HepG2 (cell line): ENCODE measurements at regions not wholly inside any gene's neighbourhood (a gene's known extent, or its start where the extent isn't known, plus 50 kb on each side); places are given as distances from the start of the nearest gene placed in this dataset.

Source experiments
- ATAC-seq: fragments of 200-7000 bp; cut with Tn5 transposase; 3 replicates; pipeline ENCODE4 v1.9.1; 2020; ENCODE audit warnings: mild to moderate bottlenecking, moderate library complexity
- BruUV-seq: library from RNA; stranded (reverse); fragments of 400-500 nt; replicated peaks from 2 replicates; lab custom pipeline; 2021; lab: Mats Ljungman, UMichigan
- CTCF ChIA-PET: fragments of 300-600 bp; formaldehyde crosslinking; extraction: SDS; loops from one replicate; lab custom pipeline; 2021; ENCODE audit warnings: low total read pairs, inconsistent platforms, low intra/inter-chr PET ratio; lab: Yijun Ruan, JAX
- POLR2A ChIA-PET: fragments of 350-600 bp; sonication (Branson Sonifier 250); formaldehyde crosslinking; loops from one replicate; lab custom pipeline; 2020; ENCODE audit warnings: antibody characterized with exemption, inconsistent platforms; lab: Yijun Ruan, JAX
- DNase-seq: peaks from one replicate; pipeline ENCODE4 v3.0.0-alpha.2; 2015; ENCODE audit warnings: low spot score
- FAIRE-seq: peaks from 3 replicates; lab custom pipeline; 2011; peaks lifted over from hg19 to GRCh38; lab: Jason Lieb, UNC
- H2AFZ ChIP-seq: one replicate; pipeline ENCODE4 v1.6.1; 2011; ENCODE audit warnings: low read length, inconsistent platforms
- H3K27ac ChIP-seq: fragments of 300-600 bp; 3 replicates; pipeline ENCODE4 v1.8.0; 2011; ENCODE audit warnings: mixed run types, mild to moderate bottlenecking, mixed read lengths, low read length, inconsistent platforms; ENCODE audit not compliant: insufficient read depth; ENCODE audit errors: extremely low read length
- H3K27me3 ChIP-seq, 2 experiments: fragments of 200-600 bp in 1 of 2; 2 replicates in 1 of 2; 3 replicates in 1 of 2; pipeline versions ENCODE4 v1.6.0 to v1.8.0; 2011; ENCODE audit warnings: low read length in 2 of 2, mild to moderate bottlenecking in 2 of 2, moderate library complexity in 2 of 2, inconsistent platforms in 1 of 2; ENCODE audit not compliant: insufficient read depth in 2 of 2, control insufficient read depth in 1 of 2
- H3K36me3 ChIP-seq, 2 experiments: fragments of 200-600 bp in 1 of 2; replicated peaks in 1 of 2; 2 replicates in 1 of 2; 3 replicates in 1 of 2; pipeline versions ENCODE4 v1.5.1 to v1.8.0; 2011; ENCODE audit warnings: low read length in 2 of 2, inconsistent platforms in 1 of 2; ENCODE audit not compliant: insufficient read depth in 2 of 2, control insufficient read depth in 1 of 2
- H3K4me1 ChIP-seq: 2 replicates; pipeline ENCODE4 v1.5.1; 2012; ENCODE audit warnings: low read length, inconsistent platforms; ENCODE audit not compliant: insufficient read depth
- H3K4me2 ChIP-seq: 2 replicates; pipeline ENCODE4 v1.6.0; 2011; ENCODE audit warnings: low read depth, low read length, inconsistent platforms
- H3K4me3 ChIP-seq, 3 experiments: fragments of 200-600 bp in 1 of 3; sonication (generic), shearing (Covaris generic) in 1 of 3; replicated peaks in 1 of 3; 2 replicates each; pipeline ENCODE4 v1.5.1; 2011 to 2016; ENCODE audit warnings: low read length in 3 of 3, inconsistent platforms in 2 of 3, low read depth in 2 of 3, mild to moderate bottlenecking in 2 of 3, control low read depth in 1 of 3, mixed read lengths in 1 of 3; ENCODE audit not compliant: insufficient read depth in 1 of 3
- H3K79me2 ChIP-seq: one replicate; pipeline ENCODE4 v1.6.1; 2011; ENCODE audit warnings: low read length, inconsistent platforms; ENCODE audit not compliant: insufficient read depth
- H3K9ac ChIP-seq: 2 replicates; pipeline ENCODE4 v1.6.0; 2011; ENCODE audit warnings: mild to moderate bottlenecking, low read depth, low read length, inconsistent platforms; ENCODE audit not compliant: insufficient read depth
- H3K9me3 ChIP-seq: 2 replicates; pipeline ENCODE4 v1.5.1; 2012; ENCODE audit warnings: mild to moderate bottlenecking, low read length
- H4K20me1 ChIP-seq: 2 replicates; pipeline ENCODE4 v1.6.0; 2011; ENCODE audit warnings: inconsistent platforms, mild to moderate bottlenecking, low read length, moderate library complexity; ENCODE audit not compliant: insufficient read depth
- AGO1 ChIP-seq: fragments of 200-400 bp; formaldehyde crosslinking; IDR thresholded peaks from 2 replicates; pipeline ENCODE4 v1.6.1; 2017; ENCODE audit warnings: mild to moderate bottlenecking, low read depth, low read length, moderate library complexity; ENCODE audit not compliant: poor library complexity, severe bottlenecking
- DNMT3B ChIP-seq: conservative IDR thresholded peaks from 2 replicates; pipeline ENCODE4 v1.6.1; 2016; ENCODE audit warnings: missing biosample characterization, control low read depth
- FIP1L1 ChIP-seq: fragments of 200-400 bp; formaldehyde crosslinking; IDR thresholded peaks from 2 replicates; pipeline ENCODE4 v1.6.1; 2018; ENCODE audit warnings: low read depth, mild to moderate bottlenecking, low read length, moderate library complexity, borderline replicate concordance; ENCODE audit not compliant: insufficient read depth
- NFKB2 ChIP-seq: sonication (generic); formaldehyde crosslinking; IDR thresholded peaks from 2 replicates; pipeline ENCODE4 v1.4.0; 2020; ENCODE audit warnings: missing genetic modification reagents, borderline replicate concordance
- RERE ChIP-seq: IDR thresholded peaks from 2 replicates; pipeline ENCODE4 v1.6.1; 2016; ENCODE audit warnings: low read depth, missing genetic modification reagents, missing compliant biosample characterization
- SIN3A ChIP-seq: IDR thresholded peaks from 2 replicates; pipeline ENCODE4 v1.6.1; 2011; ENCODE audit warnings: low read depth, mild to moderate bottlenecking, control low read depth, low read length, borderline replicate concordance
- TFE3 ChIP-seq: IDR thresholded peaks from 2 replicates; pipeline ENCODE4 v1.6.1; 2016
- USF2 ChIP-seq, 2 experiments: sonication (generic) in 1 of 2; formaldehyde crosslinking in 1 of 2; IDR thresholded peaks; 2 replicates each; pipeline versions ENCODE4 v1.5.1 to v1.6.1; 2011 to 2020; ENCODE audit warnings: borderline replicate concordance in 1 of 2, low read depth in 1 of 2, low read length in 1 of 2, mild to moderate bottlenecking in 1 of 2, missing genetic modification reagents in 1 of 2, moderate library complexity in 1 of 2
- WGBS: methylation state at CpG from one replicate; pipeline ENCODE4 v1.1.6; 2017; ENCODE audit warnings: low lambda C conversion rate; 5-methylcytosine and 5-hydroxymethylcytosine counted together
- in situ Hi-C: cut with HindIII; loops from 2 replicates; pipeline ENCODE4 v1.10.0; 2017; ENCODE audit warnings: low pct_unique_long_range_greater_than_20kb; ENCODE audit not compliant: extremely low pct_ligation_motif_present
- intact Hi-C: fragments of 100-400 bp; cut with micrococcal nuclease; formaldehyde crosslinking; loops from one replicate; pipeline ENCODE4 v1.10.0; 2022; ENCODE audit not compliant: unreplicated experiment

GRCh38 chr1:87842156-87842555, 513.5 kb downstream of the LMO4 start:
- in situ Hi-C loops = no loop called here
- Histone ChIP-seq H2AFZ (no peak overlapping the region), H3K9ac (no peak overlapping the region), H3K27ac (no peak overlapping the region), H3K4me2 (no peak overlapping the region), H3K4me1 (no peaks in the 10 kb centered on the region), H3K79me2 (no peaks in the 10 kb centered on the region), H3K36me3 (no peaks in the 10 kb centered on the region), H4K20me1 (no peaks in the 10 kb centered on the region), H3K9me3 (no peaks in the 10 kb centered on the region), H3K27me3 (no peaks in the 10 kb centered on the region; a peak in 1 of 5 replicates), H3K4me3 (no peak overlapping the region)
- BruUV-seq = no TSS peak
- WGBS = 0% methylated on average over 1 of the region's 1 CpG
- POLR2A ChIA-PET = no interaction called here
- ATAC-seq (no peak), DNase-seq (no peak), FAIRE-seq (no peak)
- CTCF ChIA-PET = no interaction called here
- no peak for TF ChIP-seq FIP1L1
- no peak for TF ChIP-seq DNMT3B (CRISPR knock-in tag)
- no peak for TF ChIP-seq SIN3A
- intact Hi-C loops = no loop called here

GRCh38 chr1:87844251-87844650, 515.6 kb downstream of the LMO4 start:
- FAIRE-seq = no peak
- WGBS = 2% methylated on average over 4 of the region's 4 CpGs
- TF ChIP-seq AGO1 (no peak), NFKB2 (CRISPR knock-in tag) (no peak), USF2 (IDR thresholded peaks at IDR 0.05; ENCODE audit: low read depth, low read length) (no peak), USF2 (CRISPR knock-in tag; IDR thresholded peaks at IDR 0.05; ENCODE audit: borderline replicate concordance) (no peak), RERE (CRISPR knock-in tag) (no peak), TFE3 (CRISPR knock-in tag) (no peak)

More at GRCh38 chr1:87844251-87844650, 515.6 kb downstream of the LMO4 start:
- DNase-seq (no peak), ATAC-seq (no peak)
- Histone ChIP-seq H3K36me3 (no peaks in the 10 kb centered on the region), H3K27me3 (no peaks in the 10 kb centered on the region; a peak in 1 of 5 replicates), H3K4me1 (no peaks in the 10 kb centered on the region), H3K4me3 (no peak overlapping the region), H3K9me3 (no peaks in the 10 kb centered on the region), H3K4me2 (no peak overlapping the region), H3K79me2 (no peaks in the 10 kb centered on the region), H4K20me1 (no peaks in the 10 kb centered on the region), H2AFZ (no peak overlapping the region), H3K27ac (no peak overlapping the region), H3K9ac (no peak overlapping the region)
- no TSS peak for BruUV-seq
- in situ Hi-C loops = no loop called here
- intact Hi-C loops = no loop called here
- POLR2A ChIA-PET = no interaction called here
- CTCF ChIA-PET = no interaction called here
